IPS DF 6.9 (cell line): ENCODE measurements at regions not wholly inside any gene's neighbourhood (a gene's known extent, or its start where the extent isn't known, plus 50 kb on each side); places are given as distances from the start of the nearest gene placed in this dataset.
"Not testable (repeated sequence)": the region's sequence is repeated elsewhere in the genome, so short reads cannot be mapped to it uniquely, and the experiment has no call there.

Source experiments
- DNase-seq: peaks from one replicate; pipeline ENCODE4 v3.0.0-alpha.2; 2013; ENCODE audit warnings: low read depth, low spot score
- H3K27ac ChIP-seq: one replicate; pipeline ENCODE4 v1.5.1; 2013; ENCODE audit warnings: low read length, control low read depth
- H3K27me3 ChIP-seq: 2 replicates; pipeline ENCODE4 v1.6.1; 2013; ENCODE audit warnings: mild to moderate bottlenecking, low read length; ENCODE audit not compliant: control insufficient read depth, insufficient read depth
- H3K36me3 ChIP-seq: 2 replicates; pipeline ENCODE4 v1.6.1; 2013; ENCODE audit warnings: low read length; ENCODE audit not compliant: control insufficient read depth, insufficient read depth
- H3K4me1 ChIP-seq: 2 replicates; pipeline ENCODE4 v1.6.1; 2013; ENCODE audit warnings: low read length; ENCODE audit not compliant: control insufficient read depth, insufficient read depth
- H3K4me3 ChIP-seq: 2 replicates; pipeline ENCODE4 v1.5.1; 2013; ENCODE audit warnings: mild to moderate bottlenecking, low read length
- H3K9me3 ChIP-seq: 2 replicates; pipeline ENCODE4 v1.6.1; 2013; ENCODE audit warnings: low read length, inconsistent platforms; ENCODE audit not compliant: control insufficient read depth, insufficient read depth
- WGBS: extraction: QIAGEN DNeasy Blood & Tissue Kit; methylation state at CpG from one replicate; pipeline ENCODE4 v1.1.7; 2013; ENCODE audit warnings: mixed read lengths, missing lambda C conversion rate; ENCODE audit not compliant: insufficient read length, insufficient coverage; 5-methylcytosine and 5-hydroxymethylcytosine counted together

DNA sequence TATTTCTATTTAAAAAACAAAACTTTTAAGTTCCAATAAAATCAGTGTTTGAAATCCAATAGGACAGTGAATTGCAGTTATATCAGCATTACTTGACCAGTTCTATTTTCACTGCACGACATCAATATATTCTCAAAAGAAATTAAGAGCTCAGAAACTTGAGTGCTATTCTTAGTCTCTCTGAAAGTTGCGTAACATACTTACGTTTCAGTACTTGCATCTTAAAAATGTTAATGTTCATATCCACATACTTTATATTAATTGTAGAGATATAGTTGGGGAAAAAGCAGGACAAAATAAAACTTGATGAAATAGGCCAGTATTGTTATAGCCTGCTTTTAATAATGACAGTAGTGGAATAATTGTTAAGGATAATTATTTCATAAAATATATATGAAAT lies 720.5 kb upstream of the PCDH9 start:
- no peak overlapping the region for H3K4me3 ChIP-seq
- no peaks in the 10 kb centered on the region for H3K9me3 ChIP-seq
- no CpG with 5 or more reads among the region's 3 CpGs for whole genome bisulfite sequencing
- H3K36me3 ChIP-seq, result no peaks in the 10 kb centered on the region
- no peak for DNase-seq
- H3K27ac ChIP-seq, result no peak overlapping the region
- H3K4me1 ChIP-seq, result no peaks in the 10 kb centered on the region
- no peaks in the 10 kb centered on the region for H3K27me3 ChIP-seq

DNA sequence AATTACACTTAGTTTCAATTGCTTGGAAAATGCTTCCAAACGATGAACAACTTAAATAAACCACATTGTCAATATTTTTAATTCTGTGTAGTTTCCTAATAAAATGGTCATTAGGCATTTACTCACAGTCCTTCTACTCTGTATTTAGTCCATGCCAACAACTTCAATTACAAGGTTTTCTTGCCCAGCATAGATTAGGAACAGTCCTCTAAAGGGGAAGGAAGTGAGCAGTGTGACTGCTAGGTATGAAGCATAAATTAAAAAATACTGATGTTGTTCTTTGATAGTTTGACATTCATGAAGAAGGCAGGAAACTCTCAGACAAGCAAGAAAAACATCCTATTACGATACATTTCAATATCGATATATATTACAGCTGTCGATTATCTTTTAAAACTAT lies 716.0 kb upstream of the PCDH9 start:
- WGBS, result 100% methylated on average over 2 of the region's 4 CpGs
- Histone ChIP-seq H3K4me3 (no peak overlapping the region), H3K27me3 (no peaks in the 10 kb centered on the region), H3K36me3 (no peaks in the 10 kb centered on the region), H3K9me3 (no peaks in the 10 kb centered on the region), H3K4me1 (no peaks in the 10 kb centered on the region), H3K27ac (no peak overlapping the region)
- DNase-seq, result no peak

DNA sequence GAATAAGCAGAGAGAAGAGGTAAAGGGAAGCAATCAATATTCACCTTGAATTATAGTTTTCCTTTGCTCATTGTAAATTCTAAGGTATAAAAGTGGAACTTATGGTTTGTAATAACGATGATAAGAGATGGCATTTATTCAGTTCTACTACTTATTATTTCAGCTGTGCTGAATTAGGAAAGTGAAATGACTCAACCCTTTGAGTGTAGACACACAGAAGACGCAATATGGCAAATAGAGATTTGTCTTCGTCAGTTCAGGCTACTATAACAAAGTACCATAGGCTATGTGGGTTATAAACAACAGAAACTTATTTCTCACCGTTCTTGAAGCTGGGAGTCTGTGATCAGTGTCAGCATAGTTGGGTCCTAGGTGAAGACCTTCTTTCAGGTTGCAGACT lies 713.0 kb upstream of the PCDH9 start:
- no peaks in the 10 kb centered on the region for H3K27me3 ChIP-seq
- H3K4me1 ChIP-seq, result no peaks in the 10 kb centered on the region
- H3K36me3 ChIP-seq, result no peaks in the 10 kb centered on the region
- WGBS, result no CpG with 5 or more reads among the region's 4 CpGs
- no peak overlapping the region for H3K27ac ChIP-seq
- DNase-seq, result no peak
- no peak overlapping the region for H3K4me3 ChIP-seq
- H3K9me3 ChIP-seq, result no peaks in the 10 kb centered on the region

DNA sequence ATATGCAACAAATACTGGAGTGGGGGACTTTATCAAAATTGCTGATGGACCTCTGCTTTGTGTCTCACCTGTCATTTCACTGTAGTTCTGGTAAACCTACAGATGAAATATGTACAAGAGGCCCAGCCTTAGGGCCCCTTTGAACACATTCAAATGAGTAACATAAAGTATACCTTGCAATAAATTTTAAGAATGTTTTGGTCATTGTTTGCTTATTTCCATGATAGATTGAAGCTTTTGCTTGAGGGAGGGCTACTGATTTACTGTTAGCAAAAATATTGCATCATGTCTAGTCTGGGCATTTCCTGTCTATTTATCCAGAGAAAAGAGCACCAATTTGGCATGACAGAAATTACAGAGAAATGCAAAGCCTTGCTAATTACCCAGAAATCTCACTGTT lies 705.5 kb upstream of the PCDH9 start:
- Histone ChIP-seq H3K9me3 (no peaks in the 10 kb centered on the region), H3K4me1 (no peaks in the 10 kb centered on the region), H3K4me3 (no peak overlapping the region), H3K27ac (no peak overlapping the region), H3K27me3 (no peaks in the 10 kb centered on the region), H3K36me3 (no peaks in the 10 kb centered on the region)
- DNase-seq, result no peak

DNA sequence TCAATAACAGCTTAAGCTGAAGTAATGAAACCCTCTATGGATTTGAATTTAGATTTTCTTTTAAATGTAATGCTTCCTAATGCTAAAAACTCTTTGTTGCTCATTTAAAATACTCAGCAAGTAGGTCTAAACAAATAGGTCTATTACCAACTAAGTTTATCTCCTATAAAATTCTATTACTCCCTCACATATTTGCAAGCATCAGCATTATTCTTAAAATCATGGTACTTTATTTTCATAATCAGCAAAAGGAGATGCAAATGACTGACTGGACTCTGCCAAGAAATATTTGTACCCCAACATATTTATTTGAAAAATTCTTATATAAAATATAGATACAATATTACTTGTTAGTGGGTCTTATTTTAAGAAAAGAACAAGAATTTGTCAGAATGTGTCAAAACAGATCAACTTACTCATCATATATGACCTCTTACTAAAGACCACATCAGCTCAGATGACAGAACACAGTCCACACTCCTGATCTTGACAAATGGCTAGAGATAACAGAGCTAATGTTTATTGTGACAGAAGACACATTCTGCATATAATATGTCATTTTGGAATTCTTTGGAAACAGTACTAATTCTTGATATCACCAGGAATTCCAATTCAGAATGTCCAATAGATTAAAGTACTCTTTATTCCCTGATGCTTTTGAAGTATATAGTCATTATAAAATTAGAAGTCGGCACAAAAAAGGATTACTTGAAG lies 704.6 kb upstream of the PCDH9 start:
- Histone ChIP-seq H3K4me1 (no peaks in the 10 kb centered on the region), H3K9me3 (no peaks in the 10 kb centered on the region), H3K36me3 (no peaks in the 10 kb centered on the region), H3K4me3 (no peak overlapping the region), H3K27me3 (no peaks in the 10 kb centered on the region), H3K27ac (no peak overlapping the region)
- DNase-seq, result no peak
- no CpG with 5 or more reads among the region's 1 CpG for WGBS

DNA sequence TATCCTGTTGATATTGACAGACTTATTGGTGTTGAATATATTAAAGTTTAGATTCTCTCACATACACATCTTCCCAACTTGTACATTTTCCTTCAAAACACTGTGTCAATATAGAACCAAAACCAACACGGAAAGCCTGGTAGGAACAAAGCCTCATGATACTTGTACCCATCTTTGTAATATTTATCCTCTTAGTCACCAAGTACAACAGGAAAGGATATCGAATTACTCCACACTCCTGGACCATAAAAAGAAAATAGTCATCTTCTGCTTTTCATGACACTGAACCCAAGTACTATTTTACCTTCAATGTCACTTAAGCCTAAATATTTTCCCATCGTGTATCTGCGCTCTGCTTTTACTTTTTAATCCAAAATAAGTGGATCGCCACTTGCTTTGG lies 702.9 kb upstream of the PCDH9 start:
- Histone ChIP-seq H3K4me3 (no peak overlapping the region), H3K9me3 (no peaks in the 10 kb centered on the region), H3K27ac (no peak overlapping the region), H3K4me1 (no peaks in the 10 kb centered on the region), H3K36me3 (no peaks in the 10 kb centered on the region), H3K27me3 (no peaks in the 10 kb centered on the region)
- DNase-seq, result no peak
- no CpG with 5 or more reads among the region's 5 CpGs for WGBS

DNA sequence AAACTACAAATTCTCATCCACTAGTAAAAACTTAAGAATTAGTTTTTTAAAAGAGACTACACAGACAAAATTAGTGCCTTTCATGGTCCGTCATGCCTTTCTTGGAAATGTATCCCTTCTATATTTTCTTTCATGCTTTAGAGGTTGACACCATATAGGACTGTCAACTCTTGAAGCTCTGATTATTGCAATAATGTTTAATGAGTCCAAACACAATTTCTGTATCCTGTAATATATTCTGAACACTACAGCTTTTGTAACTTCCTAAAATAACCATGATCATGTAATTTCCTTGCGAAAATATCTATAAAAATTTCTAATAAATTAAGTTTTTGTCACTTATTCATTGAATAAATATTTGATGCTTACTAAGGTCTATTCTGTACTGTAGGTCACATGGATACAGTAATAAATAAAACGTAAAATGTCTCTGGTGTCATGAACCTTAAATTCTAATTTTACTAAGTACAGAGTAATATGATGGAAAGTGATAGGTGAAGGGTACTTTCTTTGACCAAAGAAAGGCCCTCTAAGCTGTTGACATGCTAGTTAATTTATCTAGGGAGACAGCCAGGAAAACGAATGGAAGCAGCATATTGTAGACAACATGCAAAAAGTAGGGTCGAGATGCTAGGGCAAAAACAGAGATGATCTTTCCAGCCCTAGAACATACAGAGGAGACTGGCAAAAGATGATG lies 687.3 kb upstream of the PCDH9 start:
- Histone ChIP-seq H3K27ac (no peak overlapping the region), H3K27me3 (no peaks in the 10 kb centered on the region), H3K36me3 (no peaks in the 10 kb centered on the region), H3K9me3 (no peaks in the 10 kb centered on the region), H3K4me3 (no peak overlapping the region), H3K4me1 (no peaks in the 10 kb centered on the region)
- DNase-seq, result no peak
- WGBS, result no CpG with 5 or more reads among the region's 5 CpGs

DNA sequence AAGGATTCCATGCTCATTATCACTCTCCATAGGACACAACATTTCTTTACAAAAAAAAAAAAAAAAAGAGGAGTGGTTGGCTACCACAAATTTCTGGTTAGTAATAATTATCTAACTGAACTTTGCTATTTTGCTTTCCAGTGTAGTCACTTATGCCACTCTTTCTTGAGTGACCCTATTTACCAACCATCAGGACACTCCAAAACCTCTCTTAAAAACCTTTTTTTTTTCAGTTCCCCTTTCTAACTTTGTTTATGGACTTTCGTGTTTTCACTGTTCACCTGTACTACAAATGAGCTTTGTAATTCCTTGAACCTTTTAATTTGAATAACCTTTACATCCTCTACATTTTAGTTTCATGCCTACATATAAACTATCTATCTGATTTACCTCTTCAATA lies 686.5 kb upstream of the PCDH9 start:
- no peak for DNase-seq
- H3K36me3 ChIP-seq, result no peaks in the 10 kb centered on the region
- no peaks in the 10 kb centered on the region for H3K27me3 ChIP-seq
- no peak overlapping the region for H3K4me3 ChIP-seq
- no CpG with 5 or more reads among the region's 1 CpG for WGBS
- H3K4me1 ChIP-seq, result no peaks in the 10 kb centered on the region
- no peak overlapping the region for H3K27ac ChIP-seq
- H3K9me3 ChIP-seq, result no peaks in the 10 kb centered on the region

DNA sequence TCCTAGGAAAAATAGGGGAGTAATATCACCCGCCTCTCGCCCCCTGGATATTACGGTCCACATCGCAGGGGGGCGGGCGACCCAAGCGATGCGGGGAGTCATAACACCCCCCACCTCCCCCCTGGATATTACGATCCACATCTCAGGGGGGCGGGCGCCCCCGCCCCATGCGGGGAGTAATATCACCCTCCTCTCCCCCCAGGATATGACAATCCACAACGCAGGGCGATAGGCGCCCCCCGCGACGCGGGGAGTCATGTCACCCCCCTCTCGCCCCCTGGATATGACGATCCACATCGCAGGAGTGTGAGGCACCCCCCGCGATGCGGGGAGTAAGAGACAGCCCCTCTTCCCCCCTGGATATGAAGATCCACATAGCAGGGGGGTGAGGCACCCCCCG lies 684.4 kb upstream of the PCDH9 start:
- H3K4me3 ChIP-seq, result no peak overlapping the region
- no peaks in the 10 kb centered on the region for H3K4me1 ChIP-seq
- no peaks in the 10 kb centered on the region for H3K9me3 ChIP-seq
- H3K36me3 ChIP-seq, result no peaks in the 10 kb centered on the region
- WGBS, result no CpG with 5 or more reads among the region's 27 CpGs
- no peak for DNase-seq
- no peak overlapping the region for H3K27ac ChIP-seq
- no peaks in the 10 kb centered on the region for H3K27me3 ChIP-seq

DNA sequence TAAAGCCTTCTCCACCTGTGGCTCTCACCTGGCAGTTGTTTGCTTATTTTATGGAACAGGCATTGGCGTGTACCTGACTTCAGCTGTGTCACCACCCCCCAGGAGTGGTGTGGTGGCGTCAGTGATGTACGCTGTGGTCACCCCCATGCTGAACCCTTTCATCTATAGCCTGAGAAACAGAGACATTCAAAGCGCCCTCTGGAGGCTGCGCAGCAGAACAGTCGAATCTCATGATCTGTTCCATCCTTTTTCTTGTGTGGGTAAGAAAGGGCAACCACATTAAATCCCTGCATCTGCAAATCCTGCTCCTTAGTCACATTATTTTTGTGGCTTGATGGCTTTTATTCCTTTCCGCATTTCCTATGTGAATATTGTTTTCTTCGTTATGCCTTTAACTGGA lies 672.8 kb upstream of the PCDH9 start:
- DNase-seq, result peak; percentile 4
- H3K36me3 ChIP-seq, H3K27ac ChIP-seq, H3K4me3 ChIP-seq, H3K27me3 ChIP-seq, H3K4me1 ChIP-seq, H3K9me3 ChIP-seq: not testable (repeated sequence)
- WGBS, result no CpG with 5 or more reads among the region's 8 CpGs

DNA sequence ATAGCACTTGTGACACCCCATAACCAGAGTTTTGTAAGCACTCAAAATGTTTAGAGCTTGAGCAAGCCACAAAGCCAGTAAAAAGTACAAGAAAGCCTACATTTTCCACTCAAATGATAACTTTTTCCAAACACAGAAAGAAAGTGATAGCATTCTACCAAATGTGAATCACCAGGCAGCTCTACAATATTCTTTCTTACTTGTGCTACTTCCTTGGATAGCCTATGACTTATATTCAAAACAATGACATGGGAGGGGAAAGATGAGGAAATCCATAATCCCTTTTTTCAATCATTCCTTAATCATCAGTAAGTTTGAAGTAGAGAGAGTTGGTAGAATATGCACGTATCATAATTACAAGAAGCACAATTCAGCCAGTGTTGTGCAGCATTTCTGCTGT lies 650.8 kb upstream of the PCDH9 start:
- Histone ChIP-seq H3K9me3 (no peaks in the 10 kb centered on the region), H3K36me3 (no peaks in the 10 kb centered on the region), H3K27ac (no peak overlapping the region), H3K4me1 (no peaks in the 10 kb centered on the region), H3K27me3 (no peaks in the 10 kb centered on the region), H3K4me3 (no peak overlapping the region)
- DNase-seq, result no peak
- WGBS, result no CpG with 5 or more reads among the region's 1 CpG
